H1 (cell line): ENCODE measurements at regions not wholly inside any gene's neighbourhood (a gene's known extent, or its start where the extent isn't known, plus 50 kb on each side); places are given as distances from the start of the nearest gene placed in this dataset.

Experiments used
- CTCF ChIA-PET: fragments of 300-600 bp; sonication (Branson Sonifier 250); formaldehyde crosslinking; loops from one replicate; lab custom pipeline; 2021; ENCODE audit not compliant: partially characterized antibody; lab: Charles Lee
- POLR2A ChIA-PET: fragments of 300-600 bp; sonication (Branson Sonifier 250); formaldehyde crosslinking; loops from one replicate; lab custom pipeline; 2021; ENCODE audit warnings: inconsistent platforms; ENCODE audit not compliant: partially characterized antibody; lab: Charles Lee
- DNase-seq, 2 experiments: peaks; one replicate each; pipeline versions ENCODE4 v3.0.0 to v3.0.0-alpha.2; 2010 to 2022; ENCODE audit warnings: low spot score in 2 of 2, low read depth in 1 of 2, mixed read lengths in 1 of 2
- FAIRE-seq: peaks from 2 replicates; lab custom pipeline; 2011; peaks lifted over from hg19 to GRCh38; lab: Jason Lieb, UNC
- H2AFZ ChIP-seq: 2 replicates; pipeline ENCODE4 v1.8.1; 2012; ENCODE audit warnings: low read length, inconsistent platforms
- H2AK5ac ChIP-seq: 2 replicates; pipeline ENCODE4 v1.6.1; 2013; ENCODE audit warnings: low read depth, low read length
- H2BK120ac ChIP-seq: replicated peaks from 2 replicates; pipeline ENCODE3; 2013; ENCODE audit warnings: low read depth, low read length, inconsistent platforms
- H2BK12ac ChIP-seq: 2 replicates; pipeline ENCODE4 v1.6.1; 2013; ENCODE audit warnings: low read depth, low read length
- H2BK15ac ChIP-seq: 2 replicates; pipeline ENCODE4 v1.6.1; 2013; ENCODE audit warnings: low read length
- H2BK20ac ChIP-seq: 2 replicates; pipeline ENCODE4 v1.6.1; 2013; ENCODE audit warnings: low read length
- H2BK5ac ChIP-seq: 2 replicates; pipeline ENCODE4 v1.6.1; 2013; ENCODE audit warnings: low read depth, low read length
- H3K14ac ChIP-seq: 2 replicates; pipeline ENCODE4 v1.6.1; 2013; ENCODE audit warnings: inconsistent platforms; ENCODE audit not compliant: insufficient read length
- H3K18ac ChIP-seq: 2 replicates; pipeline ENCODE4 v1.6.1; 2013; ENCODE audit warnings: low read length; ENCODE audit errors: extremely low read depth
- H3K23ac ChIP-seq: 2 replicates; pipeline ENCODE4 v1.6.1; 2013; ENCODE audit warnings: inconsistent platforms; ENCODE audit not compliant: insufficient read length
- H3K23me2 ChIP-seq: 2 replicates; pipeline ENCODE4 v1.6.1; 2013; ENCODE audit warnings: low read depth, low read length
- H3K27ac ChIP-seq: 2 replicates; pipeline ENCODE4 v1.6.1; 2011; ENCODE audit warnings: low read depth, low read length, inconsistent platforms
- H3K27me3 ChIP-seq, 4 experiments: replicated peaks in 1 of 4; 1 replicate in 1 of 4; 2 replicates in 3 of 4; pipeline versions ENCODE4 v1.6.1 to v1.8.1; 2011 to 2013; ENCODE audit warnings: low read length in 3 of 4, mild to moderate bottlenecking in 3 of 4, inconsistent platforms in 2 of 4, mixed read lengths in 2 of 4, moderate library complexity in 1 of 4; ENCODE audit not compliant: control insufficient read depth in 3 of 4, insufficient read depth in 3 of 4; ENCODE audit errors: extremely low read depth in 1 of 4
- H3K36me3 ChIP-seq, 4 experiments: 2 replicates each; pipeline versions ENCODE4 v1.6.1 to v1.8.1; 2011 to 2013; ENCODE audit warnings: mild to moderate bottlenecking in 4 of 4, low read length in 3 of 4, moderate library complexity in 2 of 4, control low read depth in 1 of 4, inconsistent platforms in 1 of 4; ENCODE audit not compliant: insufficient read depth in 4 of 4, control insufficient read depth in 2 of 4
- H3K4ac ChIP-seq: replicated peaks from 2 replicates; pipeline ENCODE3; 2013; ENCODE audit warnings: low read length, low read depth, mixed read lengths, inconsistent platforms; ENCODE audit not compliant: insufficient read length
- H3K4me1 ChIP-seq, 4 experiments: replicated peaks in 1 of 4; 1 replicate in 1 of 4; 2 replicates in 3 of 4; pipeline versions ENCODE4 v1.6.1 to v1.8.1; 2011 to 2013; ENCODE audit warnings: low read length in 3 of 4, inconsistent platforms in 2 of 4, mixed read lengths in 1 of 4; ENCODE audit not compliant: insufficient read depth in 4 of 4, control insufficient read depth in 3 of 4
- H3K4me2 ChIP-seq, 2 experiments: 2 replicates each; pipeline versions ENCODE4 v1.6.1 to v1.8.1; 2011 to 2013; ENCODE audit warnings: low read depth in 2 of 2, low read length in 2 of 2, control low read depth in 1 of 2, inconsistent platforms in 1 of 2, mild to moderate bottlenecking in 1 of 2; ENCODE audit not compliant: insufficient read depth in 1 of 2
- H3K4me3 ChIP-seq, 4 experiments: fragments of 200-600, 300-600 bp in 1 of 4; sonication (generic), shearing (Covaris generic), sonication (Bioruptor Twin) in 1 of 4; 2 replicates each; pipeline versions ENCODE4 v1.5.1 to v1.8.1; 2011 to 2016; ENCODE audit warnings: low read length in 4 of 4, low read depth in 3 of 4, control low read depth in 2 of 4, inconsistent platforms in 2 of 4, mild to moderate bottlenecking in 2 of 4, mixed read lengths in 1 of 4, moderate library complexity in 1 of 4; ENCODE audit not compliant: insufficient read depth in 2 of 4; ENCODE audit errors: extremely low read depth in 1 of 4
- H3K56ac ChIP-seq: replicated peaks from 2 replicates; pipeline ENCODE3; 2013; ENCODE audit warnings: low read depth, mild to moderate bottlenecking, mixed read lengths, low read length, inconsistent platforms; ENCODE audit not compliant: insufficient read length
- H3K79me1 ChIP-seq: 2 replicates; pipeline ENCODE4 v1.6.1; 2013; ENCODE audit warnings: low read depth, low read length, control low read depth
- H3K79me2 ChIP-seq, 2 experiments: 2 replicates each; pipeline versions ENCODE4 v1.6.1 to v1.8.1; 2012 to 2013; ENCODE audit warnings: low read length in 2 of 2, mild to moderate bottlenecking in 2 of 2, inconsistent platforms in 1 of 2; ENCODE audit not compliant: insufficient read depth in 2 of 2, control insufficient read depth in 1 of 2
- H3K9ac ChIP-seq, 4 experiments: replicated peaks in 1 of 4; 1 replicate in 1 of 4; 2 replicates in 3 of 4; pipeline versions ENCODE4 v1.6.1 to v1.8.1; 2011 to 2013; ENCODE audit warnings: low read depth in 3 of 4, low read length in 3 of 4, control low read depth in 2 of 4, mild to moderate bottlenecking in 2 of 4, moderate library complexity in 2 of 4, inconsistent platforms in 1 of 4; ENCODE audit errors: extremely low read depth in 1 of 4
- H3K9me3 ChIP-seq, 2 experiments: 2 replicates each; pipeline versions ENCODE4 v1.6.1 to v1.8.1; 2012 to 2013; ENCODE audit warnings: mild to moderate bottlenecking in 2 of 2, moderate library complexity in 2 of 2, control low read depth in 1 of 2, inconsistent platforms in 1 of 2, low read depth in 1 of 2, low read length in 1 of 2, mixed read lengths in 1 of 2; ENCODE audit not compliant: insufficient read depth in 2 of 2
- H4K20me1 ChIP-seq, 2 experiments: replicated peaks in 1 of 2; 2 replicates each; pipeline versions ENCODE3 to v1.8.1; 2011 to 2013; ENCODE audit warnings: inconsistent platforms in 2 of 2, low read length in 2 of 2, mild to moderate bottlenecking in 1 of 2; ENCODE audit not compliant: insufficient read depth in 2 of 2, control insufficient read depth in 1 of 2
- H4K5ac ChIP-seq: 2 replicates; pipeline ENCODE4 v1.6.1; 2013; ENCODE audit warnings: low read length, low read depth, mixed read lengths, inconsistent platforms; ENCODE audit not compliant: insufficient read length
- H4K8ac ChIP-seq: 2 replicates; pipeline ENCODE4 v1.8.0; 2013; ENCODE audit warnings: mild to moderate bottlenecking, moderate library complexity, low read length, inconsistent platforms; ENCODE audit not compliant: insufficient read depth; ENCODE audit errors: extremely low read depth
- H4K91ac ChIP-seq: replicated peaks from 2 replicates; pipeline ENCODE3; 2013; ENCODE audit warnings: low read length, mixed read lengths, inconsistent platforms; ENCODE audit not compliant: insufficient read length
- ATF3 ChIP-seq: IDR thresholded peaks from 2 replicates; pipeline ENCODE4 v1.6.1; 2011; ENCODE audit warnings: low read depth, mild to moderate bottlenecking, low read length; ENCODE audit not compliant: insufficient read depth
- CHD1 ChIP-seq: IDR thresholded peaks from 2 replicates; pipeline ENCODE4 v1.6.1; 2012; ENCODE audit warnings: low read depth, low read length, improper control_type of control experiment
- KDM1A ChIP-seq: fragments of 200-600, 300-600 bp; sonication (generic); IDR thresholded peaks from 2 replicates; pipeline ENCODE4 v1.7.1; 2016; ENCODE audit warnings: mild to moderate bottlenecking, low read length, borderline replicate concordance
- whole genome bisulfite sequencing, 2 experiments: shearing (Covaris generic) in 1 of 2; methylation state at CpG; one replicate each; pipeline versions ENCODE4 v1.1.6 to v1.1.7; 2013 to 2015; ENCODE audit warnings: low lambda C conversion rate in 2 of 2, mixed read lengths in 2 of 2, inconsistent platforms in 1 of 2, low coverage in 1 of 2, missing lambda C conversion rate in 1 of 2; ENCODE audit not compliant: insufficient replicate concordance in 2 of 2, insufficient coverage in 1 of 2, insufficient read length in 1 of 2; ENCODE audit errors: extremely low coverage in 1 of 2, missing lambda C conversion rate in 1 of 2; 5-methylcytosine and 5-hydroxymethylcytosine counted together

GRCh38 chr3:31472479-31473390, 60.0 kb upstream of the STT3B start:
- Histone ChIP-seq H2BK5ac (no peak overlapping the region), H2BK15ac (no peak overlapping the region), H3K56ac (no peak overlapping the region), H3K79me2 (no peaks in the 10 kb centered on the region), H3K9me3 (no peaks in the 10 kb centered on the region), H3K36me3 (no peaks in the 10 kb centered on the region), H2AFZ (no peak overlapping the region), H3K18ac (no peak overlapping the region), H3K23me2 (no peaks in the 10 kb centered on the region), H4K91ac (no peak overlapping the region), H3K9ac (no peak overlapping the region), H3K14ac (no peak overlapping the region), H3K23ac (no peak overlapping the region), H3K27me3 (peaks cover 0 to 1% (median 0%) of the 10 kb centered on the region in 4 experiments; a peak in 1 of 7 replicates), H2BK12ac (no peak overlapping the region), H3K4ac (no peak overlapping the region), H2AK5ac (no peak overlapping the region), H3K79me1 (no peaks in the 10 kb centered on the region), H4K5ac (no peak overlapping the region), H4K8ac (no peak overlapping the region), H3K4me3 (no peak overlapping the region), H4K20me1 (no peaks in the 10 kb centered on the region), H3K4me2 (no peak overlapping the region), H2BK20ac (no peak overlapping the region), H2BK120ac (no peak overlapping the region), H3K4me1 (no peaks in the 10 kb centered on the region), H3K27ac (no peak overlapping the region)
- DNase-seq: no peak
- CTCF ChIA-PET: no interaction called here
- no peak for FAIRE-seq
- WGBS, 2 experiments: 89% methylated on average over 7 of the region's 7 CpGs; no CpG with 5 or more reads in 1 of the 2 experiments
- POLR2A ChIA-PET: no interaction called here
- TF ChIP-seq ATF3 (no peak), CHD1 (no peak), KDM1A (no peak)
